Activated effector memory CD4-positive, alpha-beta T cell treated with Interleukin-2 at 50 U/mL for 16 hours (primary cell): ENCODE measurements at regions not wholly inside any gene's neighbourhood (a gene's known extent, or its start where the extent isn't known, plus 50 kb on each side); places are given as distances from the start of the nearest gene placed in this dataset.
"Not testable (repeated sequence)": the region's sequence is repeated elsewhere in the genome, so short reads cannot be mapped to it uniquely, and the experiment has no call there.

Experiments
- DNase-seq: peaks from one replicate; pipeline ENCODE4 v3.0.0-alpha.2; 2020

GRCh38 chr3:18114894-18115293 lies 310.2 kb downstream of the SATB1 start:
- no peak for DNase-seq

- DNase-seq = no peak
Observed at GRCh38 chr3:18113417-18113816, 311.7 kb downstream of the SATB1 start.

- no peak for DNase-seq
Observed at GRCh38 chr3:18112674-18113375, 312.3 kb downstream of the SATB1 start.

- DNase-seq = no peak
Observed at GRCh38 chr3:18111796-18112232, 313.3 kb downstream of the SATB1 start.

- DNase-seq = no peak
Observed at GRCh38 chr3:18103591-18103990, 321.5 kb downstream of the SATB1 start.

- DNase-seq = no peak
Observed at GRCh38 chr3:18100121-18100520, 325.0 kb downstream of the SATB1 start.

- DNase-seq = no peak
Observed at GRCh38 chr3:18099611-18100010, 325.5 kb downstream of the SATB1 start.

- no peak for DNase-seq
Observed at GRCh38 chr3:18098960-18099587, 326.1 kb downstream of the SATB1 start.

- DNase-seq = no peak
Observed at GRCh38 chr3:18097989-18098388, 327.1 kb downstream of the SATB1 start.

GRCh38 chr3:18097473-18097872 lies 327.7 kb downstream of the SATB1 start:
- DNase-seq = no peak

GRCh38 chr3:18092726-18093125 lies 332.4 kb downstream of the SATB1 start:
- no peak for DNase-seq

- no peak for DNase-seq
Observed at GRCh38 chr3:18090377-18090776, 334.8 kb downstream of the SATB1 start.

GRCh38 chr3:18087988-18088387 lies 337.2 kb downstream of the SATB1 start:
- DNase-seq = no peak

GRCh38 chr3:18086760-18087159 lies 338.4 kb downstream of the SATB1 start:
- no peak for DNase-seq

- no peak for DNase-seq
Observed at GRCh38 chr3:18086078-18086477, 339.1 kb downstream of the SATB1 start.

- DNase-seq = no peak
Observed at GRCh38 chr3:18085429-18085828, 339.7 kb downstream of the SATB1 start.

- not testable (repeated sequence) for DNase-seq
Observed at GRCh38 chr3:18083273-18083590, 340.8 kb upstream of the TBC1D5 start.

- no peak for DNase-seq
Observed at GRCh38 chr3:18082551-18083272, 340.3 kb upstream of the TBC1D5 start.

GRCh38 chr3:18080198-18080689 lies 337.8 kb upstream of the TBC1D5 start:
- no peak for DNase-seq

GRCh38 chr3:18079739-18080138 lies 337.3 kb upstream of the TBC1D5 start:
- no peak for DNase-seq

GRCh38 chr3:18079062-18079461 lies 336.6 kb upstream of the TBC1D5 start:
- no peak for DNase-seq

- no peak for DNase-seq
Observed at GRCh38 chr3:18077128-18077840, 334.9 kb upstream of the TBC1D5 start.

- no peak for DNase-seq
Observed at GRCh38 chr3:18076301-18076700, 333.9 kb upstream of the TBC1D5 start.
